HL-60 (cell line): ENCODE measurements at regions not wholly inside any gene's neighbourhood (a gene's known extent, or its start where the extent isn't known, plus 50 kb on each side); places are given as distances from the start of the nearest gene placed in this dataset.

Experiments
- DNase-seq, 2 experiments: peaks; one replicate each; pipeline ENCODE4 v3.0.0-alpha.2; 2010 to 2020; ENCODE audit warnings: low read depth in 1 of 2, low spot score in 1 of 2
- H3K27ac ChIP-seq: fragments of 250-450 bp; sonication (Bioruptor Pico); replicated peaks from 2 replicates; pipeline ENCODE4 v1.5.1; 2020; ENCODE audit warnings: mild to moderate bottlenecking, moderate library complexity
- H3K27me3 ChIP-seq: fragments of 250-450 bp; sonication (Bioruptor Pico); 2 replicates; pipeline ENCODE4 v1.5.1; 2021; ENCODE audit warnings: mild to moderate bottlenecking, moderate library complexity; ENCODE audit not compliant: insufficient read depth, poor library complexity, severe bottlenecking
- H3K4me3 ChIP-seq: replicated peaks from 2 replicates; pipeline ENCODE4 v1.5.1; 2011; ENCODE audit warnings: mild to moderate bottlenecking, control low read depth, low read length; ENCODE audit not compliant: insufficient read depth
- CTCF ChIP-seq: IDR thresholded peaks from one replicate; pipeline ENCODE4 v1.5.1; 2011; ENCODE audit warnings: low read length, control low read depth, inconsistent platforms; ENCODE audit not compliant: insufficient read depth
- GABPA ChIP-seq: IDR thresholded peaks from 2 replicates; pipeline ENCODE4 v1.6.1; 2012; ENCODE audit warnings: low read depth
- POLR2AphosphoS5 ChIP-seq: IDR thresholded peaks from 2 replicates; pipeline ENCODE4 v1.6.1; 2012; ENCODE audit warnings: low read depth
- REST ChIP-seq: IDR thresholded peaks from 2 replicates; pipeline ENCODE4 v1.6.1; 2012; ENCODE audit warnings: low read depth; ENCODE audit not compliant: insufficient replicate concordance
- SPI1 ChIP-seq: IDR thresholded peaks from 2 replicates; pipeline ENCODE4 v1.6.1; 2012; ENCODE audit warnings: low read depth, mild to moderate bottlenecking, borderline replicate concordance

- H3K4me3 ChIP-seq = no peak overlapping the region
- no peak overlapping the region for H3K27ac ChIP-seq
- no peaks in the 10 kb centered on the region for H3K27me3 ChIP-seq
- DNase-seq = no peak
- TF ChIP-seq REST (no peak), SPI1 (no peak), GABPA (no peak)
Measured at GRCh38 chr2:209344349-209344748, 79.5 kb upstream of the MAP2 start.

GRCh38 chr2:209348433-209348832 lies 75.4 kb upstream of the MAP2 start:
- no peak overlapping the region for H3K27ac ChIP-seq

GRCh38 chr2:209351636-209352035 lies 72.2 kb upstream of the MAP2 start:
- Histone ChIP-seq H3K27ac (no peak overlapping the region), H3K4me3 (no peak overlapping the region), H3K27me3 (no peaks in the 10 kb centered on the region)
- no peak for DNase-seq
- TF ChIP-seq REST = no peak
- TF ChIP-seq CTCF = no peak
- TF ChIP-seq SPI1 = no peak
- TF ChIP-seq POLR2AphosphoS5 = no peak
- TF ChIP-seq GABPA = no peak

More at GRCh38 chr2:209348433-209348832, 75.4 kb upstream of the MAP2 start:
- DNase-seq = no peak
- Histone ChIP-seq H3K4me3 (no peak overlapping the region), H3K27me3 (no peaks in the 10 kb centered on the region)
- TF ChIP-seq GABPA = no peak
- no peak for TF ChIP-seq SPI1
- no peak for TF ChIP-seq POLR2AphosphoS5
- no peak for TF ChIP-seq CTCF
- no peak for TF ChIP-seq REST

GRCh38 chr2:209358992-209359391 lies 64.9 kb upstream of the MAP2 start:
- H3K27ac ChIP-seq = no peak overlapping the region
- TF ChIP-seq GABPA (no peak), REST (no peak), CTCF (no peak), POLR2AphosphoS5 (no peak), SPI1 (no peak)
- no peak overlapping the region for H3K4me3 ChIP-seq
- H3K27me3 ChIP-seq = no peaks in the 10 kb centered on the region
- no peak for DNase-seq
